Spleen (tissue), 3 donors: ENCODE measurements at regions not wholly inside any gene's neighbourhood (a gene's known extent, or its start where the extent isn't known, plus 50 kb on each side); places are given as distances from the start of the nearest gene placed in this dataset.

Experiments
- POLR2A ChIP-seq, 3 donors: fragments of 450-650 bp; IDR thresholded peaks; one replicate each; pipeline ENCODE4 v1.5.1; 2017; ENCODE audit warnings: antibody characterized with exemption in 3 of 3, mild to moderate bottlenecking in 1 of 3
- POLR2AphosphoS5 ChIP-seq, 3 donors: sonication (generic); formaldehyde crosslinking; IDR thresholded peaks; one replicate each; pipeline ENCODE4 v1.5.1; 2017; ENCODE audit warnings: antibody characterized with exemption in 3 of 3

- TF ChIP-seq POLR2A (IDR thresholded peaks at IDR 0.05) (no peak), POLR2AphosphoS5 (IDR thresholded peaks at IDR 0.05) (no peak)
Measured at GRCh38 chrX:99308302-99308701, 1101.8 kb downstream of the PCDH19 start.
